ENCODE measurements at regions not wholly inside any gene's neighbourhood (a gene's known extent, or its start where the extent isn't known, plus 50 kb on each side); places are given as distances from the start of the nearest gene placed in this dataset.

- TF ChIP-seq POLR2AphosphoS5 (IDR thresholded peaks at IDR 0.05) (no peak), CTCF (IDR thresholded peaks at IDR 0.05) (no peak)
Observed at GRCh38 chr12:105929192-105929591, 209.6 kb downstream of the NUAK1 start.
